MM.1S (cell line): ENCODE measurements at regions not wholly inside any gene's neighbourhood (a gene's known extent, or its start where the extent isn't known, plus 50 kb on each side); places are given as distances from the start of the nearest gene placed in this dataset.

Experiments
- DNase-seq: peaks from one replicate; pipeline ENCODE4 v3.0.0-alpha.2; 2015
- H2AFZ ChIP-seq: fragments of 300-600 bp; sonication (generic); 2 replicates; pipeline ENCODE4 v1.6.0; 2016; ENCODE audit warnings: antibody characterized with exemption, low read length
- H3F3A ChIP-seq: fragments of 300-600 bp; sonication (generic); 2 replicates; pipeline ENCODE4 v1.6.1; 2016; ENCODE audit warnings: mild to moderate bottlenecking, antibody characterized with exemption, low read length, moderate library complexity, mixed read lengths; ENCODE audit not compliant: insufficient read depth
- H3K27ac ChIP-seq: fragments of 300-600 bp; sonication (generic); 2 replicates; pipeline ENCODE4 v1.5.1; 2016; ENCODE audit warnings: mild to moderate bottlenecking, low read length
- H3K27me3 ChIP-seq: fragments of 300-600 bp; sonication (generic); replicated peaks from 2 replicates; pipeline ENCODE4 v1.6.0; 2016; ENCODE audit warnings: low read length; ENCODE audit not compliant: insufficient read depth
- H3K36me3 ChIP-seq: fragments of 300-600 bp; sonication (generic); replicated peaks from 2 replicates; pipeline ENCODE4 v1.6.1; 2016; ENCODE audit warnings: mild to moderate bottlenecking, low read length, mixed read lengths; ENCODE audit not compliant: insufficient read depth
- H3K4me1 ChIP-seq: fragments of 300-600 bp; sonication (generic); 2 replicates; pipeline ENCODE4 v1.6.1; 2016; ENCODE audit warnings: low read length, mixed read lengths
- H3K4me2 ChIP-seq: fragments of 300-600 bp; sonication (generic); 2 replicates; pipeline ENCODE4 v1.6.0; 2016; ENCODE audit warnings: low read depth, low read length
- H3K4me3 ChIP-seq: fragments of 300-600 bp; sonication (generic); 2 replicates; pipeline ENCODE4 v1.5.1; 2016; ENCODE audit warnings: low read length, mixed read lengths
- H3K79me2 ChIP-seq: fragments of 300-600 bp; sonication (generic); 2 replicates; pipeline ENCODE4 v1.6.1; 2016; ENCODE audit warnings: mixed run types, low read length, mixed read lengths
- H3K9ac ChIP-seq: fragments of 300-600 bp; sonication (generic); 2 replicates; pipeline ENCODE4 v1.6.1; 2016; ENCODE audit warnings: low read length, mixed read lengths
- H3K9me2 ChIP-seq: fragments of 300-600 bp; sonication (generic); replicated peaks from 2 replicates; pipeline ENCODE4 v1.6.1; 2016; ENCODE audit warnings: mild to moderate bottlenecking, low read length, mixed read lengths; ENCODE audit not compliant: insufficient read depth
- H3K9me3 ChIP-seq: fragments of 300-600 bp; sonication (generic); replicated peaks from 2 replicates; pipeline ENCODE4 v1.6.1; 2016; ENCODE audit warnings: mild to moderate bottlenecking, low read length, mixed read lengths; ENCODE audit not compliant: insufficient read depth
- H4K20me1 ChIP-seq: fragments of 300-600 bp; sonication (generic); 2 replicates; pipeline ENCODE4 v1.6.1; 2016; ENCODE audit warnings: mild to moderate bottlenecking, low read length, moderate library complexity, mixed read lengths; ENCODE audit not compliant: insufficient read depth
- EZH2 ChIP-seq: fragments of 300-600 bp; sonication (generic); optimal IDR thresholded peaks from 2 replicates; pipeline ENCODE3; 2017; ENCODE audit warnings: low read depth, mild to moderate bottlenecking, antibody characterized with exemption, low read length, mixed read lengths
- EZH2phosphoT487 ChIP-seq: fragments of 300-600 bp; sonication (generic); IDR thresholded peaks from 2 replicates; pipeline ENCODE4 v1.6.1; 2018; ENCODE audit warnings: antibody characterized with exemption, low read length
- TF ChIP-seq, protein P1 (sequence below): fragments of 300-600 bp; sonication (generic); IDR thresholded peaks from 2 replicates; pipeline ENCODE4 v1.5.1; 2016; ENCODE audit warnings: antibody characterized with exemption, low read length, mixed read lengths

GRCh38 chr11:44383246-44383645 is 73.3 kb upstream of the ALX4 start:
- H3K9me2 ChIP-seq, result no peaks in the 10 kb centered on the region
- no peaks in the 10 kb centered on the region for H4K20me1 ChIP-seq
- no peak overlapping the region for H3K27ac ChIP-seq
- no peaks in the 10 kb centered on the region for H3K36me3 ChIP-seq
- no peaks in the 10 kb centered on the region for H3K4me1 ChIP-seq
- DNase-seq, result no peak
- H3K9me3 ChIP-seq, result no peaks in the 10 kb centered on the region
- no peaks in the 10 kb centered on the region for H3K79me2 ChIP-seq
- no peak overlapping the region for H3K4me3 ChIP-seq
- no peak overlapping the region for H3K4me2 ChIP-seq
- no peaks in the 10 kb centered on the region for H3K27me3 ChIP-seq
- H2AFZ ChIP-seq, result no peak overlapping the region
- TF ChIP-seq, protein P1, sequence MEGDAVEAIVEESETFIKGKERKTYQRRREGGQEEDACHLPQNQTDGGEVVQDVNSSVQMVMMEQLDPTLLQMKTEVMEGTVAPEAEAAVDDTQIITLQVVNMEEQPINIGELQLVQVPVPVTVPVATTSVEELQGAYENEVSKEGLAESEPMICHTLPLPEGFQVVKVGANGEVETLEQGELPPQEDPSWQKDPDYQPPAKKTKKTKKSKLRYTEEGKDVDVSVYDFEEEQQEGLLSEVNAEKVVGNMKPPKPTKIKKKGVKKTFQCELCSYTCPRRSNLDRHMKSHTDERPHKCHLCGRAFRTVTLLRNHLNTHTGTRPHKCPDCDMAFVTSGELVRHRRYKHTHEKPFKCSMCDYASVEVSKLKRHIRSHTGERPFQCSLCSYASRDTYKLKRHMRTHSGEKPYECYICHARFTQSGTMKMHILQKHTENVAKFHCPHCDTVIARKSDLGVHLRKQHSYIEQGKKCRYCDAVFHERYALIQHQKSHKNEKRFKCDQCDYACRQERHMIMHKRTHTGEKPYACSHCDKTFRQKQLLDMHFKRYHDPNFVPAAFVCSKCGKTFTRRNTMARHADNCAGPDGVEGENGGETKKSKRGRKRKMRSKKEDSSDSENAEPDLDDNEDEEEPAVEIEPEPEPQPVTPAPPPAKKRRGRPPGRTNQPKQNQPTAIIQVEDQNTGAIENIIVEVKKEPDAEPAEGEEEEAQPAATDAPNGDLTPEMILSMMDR, result no peak
- TF ChIP-seq EZH2phosphoT487 (no peak), EZH2 (no peak)
- no peak overlapping the region for H3K9ac ChIP-seq
- no peaks in the 10 kb centered on the region for H3F3A ChIP-seq

DNA sequence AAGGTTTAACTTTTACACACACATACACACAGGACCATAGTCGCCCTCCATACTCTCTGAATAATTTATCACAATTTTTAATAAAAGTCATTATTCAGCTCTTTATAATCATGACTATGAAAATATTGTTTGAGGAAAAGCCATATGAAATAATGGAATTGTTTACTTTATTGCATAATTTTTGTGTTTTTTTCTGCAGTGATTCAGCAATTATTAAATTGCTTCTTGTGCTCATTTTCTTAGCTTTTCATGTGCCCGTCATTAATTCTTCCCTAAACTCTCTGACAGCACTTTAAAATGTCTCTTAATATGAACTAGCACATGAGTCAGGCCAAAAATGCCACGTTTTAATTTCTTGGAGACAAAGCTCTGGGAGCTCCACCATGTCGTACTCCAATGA is 77.5 kb upstream of the ALX4 start:
- Histone ChIP-seq H3K4me2 (no peak overlapping the region), H3K9me3 (no peaks in the 10 kb centered on the region), H3F3A (no peaks in the 10 kb centered on the region), H4K20me1 (no peaks in the 10 kb centered on the region), H3K27ac (no peak overlapping the region), H3K4me3 (no peak overlapping the region), H2AFZ (no peak overlapping the region), H3K4me1 (no peaks in the 10 kb centered on the region), H3K36me3 (no peaks in the 10 kb centered on the region), H3K9ac (no peak overlapping the region), H3K79me2 (no peaks in the 10 kb centered on the region), H3K27me3 (no peaks in the 10 kb centered on the region), H3K9me2 (no peaks in the 10 kb centered on the region)
- TF ChIP-seq, protein P1, result no peak
- TF ChIP-seq EZH2 (no peak), EZH2phosphoT487 (no peak)
- DNase-seq, result no peak

DNA sequence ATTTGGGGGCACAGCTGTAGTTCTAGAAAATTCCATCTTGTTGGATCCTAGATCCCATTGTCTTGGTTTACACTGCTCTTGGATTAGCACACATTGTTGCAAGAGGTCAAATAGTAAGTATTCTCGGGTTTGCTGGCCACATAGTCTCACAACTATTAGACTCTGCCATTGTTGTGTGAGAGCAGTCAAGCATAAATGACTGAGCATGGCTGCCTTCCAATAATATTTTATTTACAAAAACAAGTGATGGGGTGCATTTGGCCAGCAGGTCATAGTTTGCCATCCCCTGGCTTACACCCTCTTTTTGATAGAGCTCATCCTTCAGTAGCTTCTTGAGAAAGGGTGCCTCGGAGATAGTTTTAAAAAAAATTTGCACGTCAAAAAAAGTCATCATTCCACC is 77.9 kb upstream of the ALX4 start:
- H2AFZ ChIP-seq, result no peak overlapping the region
- no peaks in the 10 kb centered on the region for H3K36me3 ChIP-seq
- no peaks in the 10 kb centered on the region for H3K9me3 ChIP-seq
- no peaks in the 10 kb centered on the region for H3K79me2 ChIP-seq
- no peak overlapping the region for H3K4me3 ChIP-seq
- TF ChIP-seq, protein P1, result no peak
- no peak for TF ChIP-seq EZH2
- no peak for TF ChIP-seq EZH2phosphoT487
- H3K4me2 ChIP-seq, result no peak overlapping the region
- no peak overlapping the region for H3K9ac ChIP-seq
- no peak for DNase-seq
- H3K27me3 ChIP-seq, result no peaks in the 10 kb centered on the region
- H3K27ac ChIP-seq, result no peak overlapping the region
- no peaks in the 10 kb centered on the region for H3F3A ChIP-seq
- no peaks in the 10 kb centered on the region for H3K4me1 ChIP-seq
- no peaks in the 10 kb centered on the region for H4K20me1 ChIP-seq
- H3K9me2 ChIP-seq, result no peaks in the 10 kb centered on the region
